ENCODE measurements at regions not wholly inside any gene's neighbourhood (a gene's known extent, or its start where the extent isn't known, plus 50 kb on each side); places are given as distances from the start of the nearest gene placed in this dataset.

- Mint-ChIP-seq H3K9me3 (no peaks in the 10 kb centered on the region), H3K4me1 (peaks cover 10% of the 10 kb centered on the region), H3K4me3 (no peak overlapping the region), H3K36me3 (no peaks in the 10 kb centered on the region), H3K27ac (no peak overlapping the region), H3K27me3 (peaks cover 2% of the 10 kb centered on the region)
Observed at GRCh38 chr20:50296450-50297375, 106.1 kb downstream of the CEBPB start.

- peak overlapping the region; percentile 61 for H3K27ac Mint-ChIP-seq
- H3K9me3 Mint-ChIP-seq: no peaks in the 10 kb centered on the region
- no peak overlapping the region for H3K4me3 Mint-ChIP-seq
- H3K36me3 Mint-ChIP-seq: no peaks in the 10 kb centered on the region
- H3K27me3 Mint-ChIP-seq: peaks cover 2% of the 10 kb centered on the region
- peaks cover 10% of the 10 kb centered on the region for H3K4me1 Mint-ChIP-seq
Observed at GRCh38 chr20:50297498-50298376, 107.1 kb downstream of the CEBPB start.

- Mint-ChIP-seq H3K27ac (peak overlapping the region; percentile 61), H3K36me3 (no peaks in the 10 kb centered on the region), H3K9me3 (no peaks in the 10 kb centered on the region), H3K4me1 (peaks cover 10% of the 10 kb centered on the region), H3K27me3 (peaks cover 2% of the 10 kb centered on the region), H3K4me3 (no peak overlapping the region)
Observed at GRCh38 chr20:50298554-50299324, 108.1 kb downstream of the CEBPB start.

- no peak overlapping the region for H3K4me3 Mint-ChIP-seq
- peaks cover 10% of the 10 kb centered on the region for H3K4me1 Mint-ChIP-seq
Observed at GRCh38 chr20:50299325-50299629, 108.6 kb downstream of the CEBPB start.

GRCh38 chr20:50301165-50301564, 110.5 kb downstream of the CEBPB start:
- H3K36me3 Mint-ChIP-seq: no peaks in the 10 kb centered on the region
- H3K9me3 Mint-ChIP-seq: no peaks in the 10 kb centered on the region
- peaks cover 10% of the 10 kb centered on the region for H3K4me1 Mint-ChIP-seq
- peaks cover 2% of the 10 kb centered on the region for H3K27me3 Mint-ChIP-seq
- H3K27ac Mint-ChIP-seq: no peak overlapping the region
- H3K4me3 Mint-ChIP-seq: no peak overlapping the region

More at GRCh38 chr20:50299325-50299629, 108.6 kb downstream of the CEBPB start:
- Mint-ChIP-seq H3K27me3 (peaks cover 2% of the 10 kb centered on the region), H3K9me3 (no peaks in the 10 kb centered on the region), H3K36me3 (no peaks in the 10 kb centered on the region), H3K27ac (no peak overlapping the region)

- Mint-ChIP-seq H3K9me3 (no peaks in the 10 kb centered on the region), H3K27ac (no peak overlapping the region), H3K36me3 (no peaks in the 10 kb centered on the region), H3K27me3 (peaks cover 2% of the 10 kb centered on the region), H3K4me3 (no peak overlapping the region), H3K4me1 (peaks cover 10% of the 10 kb centered on the region)
Observed at GRCh38 chr20:50301712-50302111, 111.1 kb downstream of the CEBPB start.

- peaks cover 9% of the 10 kb centered on the region for H3K4me1 Mint-ChIP-seq
- H3K4me3 Mint-ChIP-seq: no peak overlapping the region
- H3K36me3 Mint-ChIP-seq: no peaks in the 10 kb centered on the region
- H3K27me3 Mint-ChIP-seq: peaks cover 2% of the 10 kb centered on the region
- no peaks in the 10 kb centered on the region for H3K9me3 Mint-ChIP-seq
- no peak overlapping the region for H3K27ac Mint-ChIP-seq
Observed at GRCh38 chr20:50302341-50303057, 111.9 kb downstream of the CEBPB start.

- Mint-ChIP-seq H3K36me3 (no peaks in the 10 kb centered on the region), H3K4me3 (no peak overlapping the region), H3K9me3 (no peaks in the 10 kb centered on the region), H3K4me1 (no peaks in the 10 kb centered on the region), H3K27ac (peak overlapping the region; percentile 6), H3K27me3 (peaks cover 2% of the 10 kb centered on the region)
Observed at GRCh38 chr20:50303573-50304500, 113.2 kb downstream of the CEBPB start.

- Mint-ChIP-seq H3K27me3 (peaks cover 2% of the 10 kb centered on the region), H3K4me3 (no peak overlapping the region), H3K36me3 (no peaks in the 10 kb centered on the region), H3K4me1 (no peaks in the 10 kb centered on the region), H3K27ac (no peak overlapping the region), H3K9me3 (no peaks in the 10 kb centered on the region)
Observed at GRCh38 chr20:50304501-50304856, 113.8 kb downstream of the CEBPB start.

GRCh38 chr20:50304923-50305635, 114.4 kb downstream of the CEBPB start:
- Mint-ChIP-seq H3K4me1 (no peaks in the 10 kb centered on the region), H3K27me3 (no peaks in the 10 kb centered on the region), H3K36me3 (no peaks in the 10 kb centered on the region), H3K27ac (no peak overlapping the region), H3K9me3 (no peaks in the 10 kb centered on the region), H3K4me3 (no peak overlapping the region)

- Mint-ChIP-seq H3K27me3 (no peaks in the 10 kb centered on the region), H3K27ac (no peak overlapping the region), H3K36me3 (no peaks in the 10 kb centered on the region), H3K4me3 (no peak overlapping the region), H3K9me3 (no peaks in the 10 kb centered on the region), H3K4me1 (no peaks in the 10 kb centered on the region)
Observed at GRCh38 chr20:50305636-50306477, 115.2 kb downstream of the CEBPB start.

- no peaks in the 10 kb centered on the region for H3K27me3 Mint-ChIP-seq
- no peaks in the 10 kb centered on the region for H3K36me3 Mint-ChIP-seq
- no peak overlapping the region for H3K4me3 Mint-ChIP-seq
- H3K27ac Mint-ChIP-seq: no peak overlapping the region
- no peaks in the 10 kb centered on the region for H3K4me1 Mint-ChIP-seq
- no peaks in the 10 kb centered on the region for H3K9me3 Mint-ChIP-seq
Observed at GRCh38 chr20:50306478-50307423, 116.1 kb downstream of the CEBPB start.

Measured in activated naive CD4-positive, alpha-beta T cell treated with anti-CD3 and anti-CD28 coated beads, Interleukin-2, amount 50 U/mL, for 24 hours (primary cell).